22Rv1 (cell line): ENCODE measurements at regions not wholly inside any gene's neighbourhood (a gene's known extent, or its start where the extent isn't known, plus 50 kb on each side); places are given as distances from the start of the nearest gene placed in this dataset.

Source experiments
- CTCF ChIP-seq: fragments of 450-650 bp; IDR thresholded peaks from 2 replicates; pipeline ENCODE4 v1.5.1; 2017; ENCODE audit warnings: mild to moderate bottlenecking
- ZFX ChIP-seq: fragments of 450-650 bp; IDR thresholded peaks from 2 replicates; pipeline ENCODE4 v1.6.1; 2017; ENCODE audit warnings: antibody characterized with exemption, borderline replicate concordance

DNA sequence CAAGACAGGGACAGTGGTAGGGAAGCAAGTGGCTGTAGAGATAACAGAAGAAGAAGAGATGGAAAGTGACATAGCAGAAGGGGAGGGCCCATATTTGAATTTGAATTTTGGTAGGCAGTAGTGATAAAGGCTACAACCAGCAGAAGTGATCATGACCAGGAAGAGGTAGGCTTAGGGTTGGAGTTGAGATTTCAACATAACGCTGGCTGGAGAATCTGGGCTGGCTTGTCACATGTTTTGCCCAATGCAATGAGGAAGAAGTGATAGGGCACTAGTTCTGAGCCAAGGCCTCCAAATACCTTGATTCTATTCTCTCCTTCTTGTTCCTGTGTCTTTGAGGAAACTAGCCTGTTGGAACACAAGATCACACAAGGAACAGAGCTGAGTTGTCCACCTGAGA, 69.4 kb downstream of the SCG2 start:
- TF ChIP-seq CTCF (no peak), ZFX (no peak)
